HG03565 (cell line): ENCODE measurements at regions not wholly inside any gene's neighbourhood (a gene's known extent, or its start where the extent isn't known, plus 50 kb on each side); places are given as distances from the start of the nearest gene placed in this dataset.
"Not testable (repeated sequence)": the region's sequence is repeated elsewhere in the genome, so short reads cannot be mapped to it uniquely, and the experiment has no call there.

Experiments used
- ATAC-seq: cut with Tn5 transposase; IDR thresholded peaks from one replicate; pipeline ENCODE4 v1.9.1; 2021; ENCODE audit warnings: mild to moderate bottlenecking, moderate library complexity; ENCODE audit not compliant: unreplicated experiment

DNA sequence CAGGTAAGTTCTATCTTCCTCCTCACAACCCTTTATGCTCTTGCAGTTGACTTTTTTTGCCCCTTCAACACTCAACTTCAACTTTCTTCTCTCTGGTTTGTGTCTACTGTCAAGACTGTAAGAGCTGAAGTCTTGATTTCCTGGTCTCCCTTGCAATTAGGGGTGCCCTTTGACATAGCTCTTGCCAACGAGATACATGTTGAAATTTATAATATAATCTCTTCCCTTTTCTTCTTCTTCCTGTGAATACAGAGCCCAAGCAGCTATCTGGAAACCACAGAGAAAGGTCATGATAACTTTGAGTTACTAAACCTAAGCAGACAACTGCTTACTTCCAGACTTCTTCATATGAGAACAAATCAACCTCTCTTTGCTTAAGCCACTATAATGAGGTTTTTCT, 163.5 kb downstream of the MC4R start:
- ATAC-seq, result no peak

DNA sequence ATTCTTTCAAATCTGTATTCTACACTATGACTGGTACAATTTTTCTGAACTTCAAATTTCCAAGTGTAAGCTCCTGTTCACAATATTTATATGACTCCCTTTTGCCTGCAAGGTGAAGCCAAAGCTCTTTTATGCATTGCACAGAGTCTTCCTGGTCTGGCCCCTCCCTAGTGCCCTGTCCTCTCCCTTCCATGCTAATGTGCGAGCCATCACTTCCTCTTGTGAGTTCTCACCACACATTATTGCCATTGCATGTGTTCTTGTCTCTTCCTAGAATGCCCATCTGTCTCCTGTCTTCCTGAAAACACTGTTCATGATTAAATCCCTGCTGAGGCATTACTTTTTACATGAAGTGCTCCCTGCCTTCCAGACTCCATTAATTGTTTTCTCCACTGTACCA, 169.9 kb downstream of the MC4R start:
- no peak for ATAC-seq

DNA sequence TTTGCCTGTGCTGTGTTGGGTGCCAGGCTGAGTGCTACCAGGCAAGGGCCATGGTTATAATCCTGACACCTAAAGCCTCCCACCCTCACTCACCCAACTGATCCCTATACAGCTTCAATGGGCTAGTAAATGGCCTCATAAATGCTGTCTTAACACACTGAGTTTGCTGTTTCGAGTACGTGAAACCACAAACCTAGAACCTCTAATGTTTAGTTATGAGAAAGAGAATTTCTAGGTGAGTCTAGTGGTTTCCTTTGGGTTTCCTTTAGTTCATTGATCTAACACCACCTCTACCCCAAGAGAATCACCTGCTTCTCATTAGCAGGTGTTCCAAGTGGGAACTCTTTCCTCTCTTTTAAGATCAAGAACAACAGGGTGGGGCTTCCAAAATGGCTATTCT, 172.0 kb downstream of the MC4R start:
- ATAC-seq, result no peak

DNA sequence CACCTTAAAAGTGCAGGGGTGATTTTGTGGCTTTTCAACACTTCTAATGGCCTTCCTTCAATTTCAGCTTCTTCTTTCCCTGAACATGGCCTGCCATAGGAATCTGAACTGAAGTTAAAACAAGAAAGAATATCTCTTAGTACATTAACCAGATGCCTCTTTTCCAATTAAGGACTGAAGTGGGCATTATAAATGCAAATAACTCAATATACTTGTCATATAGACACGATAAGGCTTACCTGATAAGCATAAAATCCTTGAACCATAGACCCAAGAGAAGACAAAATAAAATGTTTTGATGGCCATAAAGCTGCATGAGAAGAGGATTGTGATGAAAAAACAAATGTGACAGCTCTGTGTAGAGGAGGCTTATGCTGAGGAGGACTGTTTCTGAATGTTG, 173.1 kb downstream of the MC4R start:
- ATAC-seq, result no peak

DNA sequence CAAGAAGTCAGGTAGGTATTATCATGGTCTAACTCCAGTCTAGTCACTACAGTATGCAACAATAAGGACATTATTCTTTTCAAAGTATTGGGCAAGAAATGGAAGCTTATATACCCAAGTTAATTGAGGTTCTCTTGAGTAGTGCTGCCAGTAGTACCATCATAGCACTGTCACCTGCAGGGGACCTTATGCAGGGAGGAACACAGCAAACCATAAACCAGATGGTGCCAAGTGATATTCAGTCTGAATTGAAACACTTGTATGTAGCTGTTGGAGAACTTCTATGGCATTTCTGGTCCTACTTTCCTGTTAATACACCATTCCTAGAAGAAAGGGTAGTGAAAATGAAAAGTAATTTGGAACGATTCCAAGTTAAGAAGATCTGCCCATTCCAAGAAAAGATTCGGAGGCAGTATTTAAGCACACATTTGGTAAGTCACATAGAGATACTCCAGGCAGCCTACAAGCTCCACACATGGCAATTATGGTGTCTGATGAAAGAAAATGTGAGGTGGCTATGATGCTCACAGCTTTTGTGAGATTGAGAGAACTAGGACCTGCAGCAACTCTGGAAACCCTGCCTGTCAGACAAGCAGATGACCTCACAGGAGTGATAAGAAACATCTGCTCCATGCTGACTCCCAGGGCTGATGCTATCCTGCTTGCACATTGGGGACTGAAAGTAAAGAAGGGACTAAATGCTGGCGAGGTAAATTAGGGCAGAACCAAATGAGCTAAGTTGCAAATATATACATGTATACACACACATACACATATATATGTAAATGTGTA, 174.7 kb downstream of the MC4R start:
- ATAC-seq, result no peak

DNA sequence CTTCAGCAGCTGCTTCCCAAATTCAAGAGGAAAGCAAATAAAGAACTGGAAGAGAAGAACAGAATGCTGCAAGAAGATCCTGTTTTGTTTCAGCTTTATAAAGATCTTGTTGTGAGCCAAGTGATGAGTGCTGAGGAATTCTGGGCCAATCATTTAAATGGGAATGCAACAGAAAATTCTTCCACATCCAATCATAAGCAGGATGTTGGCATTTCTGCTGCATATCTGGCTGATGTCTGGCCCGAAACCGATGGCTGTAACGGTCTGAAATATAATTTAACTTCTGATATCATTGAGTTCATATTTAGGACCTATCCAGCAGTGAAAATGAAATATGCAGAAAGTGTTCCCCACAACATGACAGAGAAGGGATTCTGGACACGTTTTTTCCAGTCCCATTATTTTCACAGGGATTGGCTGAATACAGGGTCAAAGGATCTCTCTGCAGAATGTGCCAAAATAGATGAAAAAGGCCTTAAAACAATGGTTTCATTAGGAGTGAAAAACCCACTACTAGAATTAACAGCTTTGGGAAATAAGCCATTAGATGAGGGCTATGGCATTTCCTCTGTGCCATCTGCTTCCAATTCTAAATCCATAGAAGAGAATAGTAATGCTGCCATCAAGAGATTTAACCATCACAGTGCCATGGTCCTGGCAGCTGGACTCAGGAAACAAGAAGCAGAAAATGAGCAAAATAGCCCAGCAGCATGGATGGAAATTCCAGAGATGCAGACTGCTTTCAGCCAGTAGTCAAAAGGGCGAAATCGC, 175.6 kb downstream of the MC4R start:
- no peak for ATAC-seq

DNA sequence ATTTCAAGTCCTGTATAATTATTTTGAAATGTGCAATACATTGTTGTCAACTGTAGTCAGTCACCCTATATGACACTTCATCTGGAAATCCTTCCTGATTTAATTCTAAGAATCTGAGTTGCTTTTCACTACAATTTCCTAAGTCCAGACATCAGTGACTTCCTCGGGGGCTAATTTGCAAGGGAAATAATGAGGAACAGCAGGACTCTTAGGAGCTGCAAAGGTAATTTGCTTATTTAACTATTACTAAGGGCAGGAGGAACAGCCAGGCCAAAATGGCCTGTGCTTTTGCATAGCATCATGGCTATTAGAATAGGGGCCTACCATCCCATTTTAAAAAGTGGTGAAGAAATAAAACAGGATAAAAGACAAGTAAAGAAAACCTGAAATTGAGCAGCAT, 178.8 kb downstream of the MC4R start:
- no peak for ATAC-seq

DNA sequence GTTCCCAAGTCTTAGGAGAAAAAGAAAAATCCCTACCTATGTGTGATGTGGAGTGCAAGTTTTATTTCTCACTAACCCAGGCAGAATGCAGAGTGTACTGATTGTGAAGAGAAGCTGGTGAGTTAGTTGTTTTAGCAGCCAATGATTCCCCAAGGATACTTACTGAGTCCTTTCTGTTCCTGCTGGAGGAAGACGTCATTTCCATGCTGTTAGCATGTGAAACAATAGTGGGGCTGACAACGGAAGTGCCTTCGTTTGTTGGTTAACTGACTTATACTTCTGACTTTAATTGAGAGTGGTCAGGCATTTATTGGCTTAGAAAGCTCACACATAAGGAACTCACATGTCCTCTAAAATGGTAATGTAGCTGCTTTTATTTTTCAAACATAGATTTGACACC, 180.6 kb downstream of the MC4R start:
- no peak for ATAC-seq

DNA sequence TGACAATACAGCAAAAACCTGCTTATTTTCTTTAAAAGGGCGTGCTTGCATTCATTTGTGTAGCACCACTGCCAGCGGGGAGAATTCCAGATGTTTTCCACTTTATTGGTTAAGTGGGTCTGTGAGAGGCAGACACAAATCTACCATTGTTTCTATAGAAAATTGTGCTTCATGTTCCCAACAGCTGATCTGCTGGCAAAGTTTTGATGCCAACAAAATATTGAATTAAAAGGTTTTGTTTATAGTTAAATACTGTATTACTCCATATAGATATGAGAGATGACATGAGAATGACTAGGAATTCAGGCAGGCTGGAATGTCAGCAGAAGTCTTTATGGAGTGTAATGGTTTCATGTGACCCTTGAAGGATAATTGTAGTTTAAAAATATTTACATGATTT, 182.7 kb downstream of the MC4R start:
- no peak for ATAC-seq

DNA sequence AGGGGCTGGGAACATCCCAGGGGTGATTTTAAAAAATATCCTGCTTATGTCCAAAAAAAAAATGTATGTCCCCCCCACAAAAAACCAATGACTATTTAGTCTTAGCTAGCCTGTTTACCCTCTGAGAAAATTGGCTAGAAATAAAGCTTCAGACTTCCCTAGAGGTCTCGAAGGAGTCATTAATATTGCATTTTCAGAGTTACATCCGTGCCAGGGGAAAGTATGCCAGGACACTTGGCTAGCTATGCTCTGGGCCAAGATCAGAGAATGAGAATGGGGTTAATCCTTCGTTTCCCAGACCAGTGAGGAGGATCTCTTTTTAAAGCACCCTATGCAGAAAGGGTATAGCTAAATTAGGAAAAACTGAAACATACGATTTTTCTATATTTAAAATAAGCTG, 183.6 kb downstream of the MC4R start:
- no peak for ATAC-seq

DNA sequence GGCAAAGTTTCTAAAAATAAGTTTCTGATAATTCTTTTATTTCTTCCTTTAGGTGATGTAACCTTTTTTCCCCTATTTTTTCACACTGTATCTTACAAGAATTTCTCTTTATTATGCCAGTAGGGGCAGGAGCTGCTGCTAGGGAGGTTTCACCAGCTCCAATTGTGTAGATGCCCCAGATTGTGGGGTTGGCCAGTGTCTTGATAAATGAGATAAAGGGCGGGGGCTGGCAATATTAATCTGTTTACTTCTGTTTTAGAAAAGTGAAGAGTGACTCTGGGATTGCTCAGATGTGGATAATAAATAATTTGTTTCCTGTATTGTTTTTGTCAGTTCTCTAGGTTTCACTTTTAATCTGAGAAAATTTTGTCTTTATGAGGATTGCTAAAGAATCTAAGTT, 190.4 kb downstream of the MC4R start:
- ATAC-seq, result no peak

DNA sequence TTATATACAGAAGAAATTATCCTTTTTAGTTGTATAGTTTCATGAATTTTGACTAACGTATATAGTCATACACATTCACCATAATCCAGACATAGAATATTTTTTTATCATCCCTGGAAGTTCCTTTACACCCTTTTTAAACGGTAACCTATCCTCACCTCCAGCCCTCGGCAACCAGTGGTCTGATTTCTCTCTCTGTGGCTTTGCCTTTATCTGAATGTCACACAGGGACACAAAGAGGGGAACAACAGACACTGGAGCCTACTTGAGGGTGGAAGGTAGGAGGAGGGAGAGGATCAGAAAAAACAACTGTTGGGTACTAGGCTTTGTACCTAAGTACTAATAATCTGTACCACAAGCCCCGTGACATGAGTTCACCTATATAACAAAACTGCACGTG, 191.9 kb downstream of the MC4R start:
- ATAC-seq, result no peak

DNA sequence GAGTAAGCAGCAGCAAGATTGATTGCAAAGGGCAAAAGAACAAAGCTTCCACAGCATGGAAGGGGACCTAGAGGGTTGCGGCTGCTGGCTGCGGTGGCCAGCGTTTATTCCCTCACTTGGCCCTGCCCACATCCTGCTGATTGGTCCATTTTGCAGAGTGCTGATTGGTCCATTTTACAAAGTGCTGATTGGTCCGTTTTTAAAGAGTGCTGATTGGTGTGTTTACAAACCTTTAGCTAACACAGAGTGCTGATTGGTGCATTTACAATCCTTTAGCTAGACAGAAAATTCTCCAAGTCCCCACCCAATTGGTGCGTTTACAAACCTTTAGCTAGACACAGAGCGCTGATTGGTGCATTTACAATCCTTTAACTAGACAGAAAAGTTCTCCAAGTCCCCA, 194.4 kb downstream of the MC4R start:
- ATAC-seq, result not testable (repeated sequence)

DNA sequence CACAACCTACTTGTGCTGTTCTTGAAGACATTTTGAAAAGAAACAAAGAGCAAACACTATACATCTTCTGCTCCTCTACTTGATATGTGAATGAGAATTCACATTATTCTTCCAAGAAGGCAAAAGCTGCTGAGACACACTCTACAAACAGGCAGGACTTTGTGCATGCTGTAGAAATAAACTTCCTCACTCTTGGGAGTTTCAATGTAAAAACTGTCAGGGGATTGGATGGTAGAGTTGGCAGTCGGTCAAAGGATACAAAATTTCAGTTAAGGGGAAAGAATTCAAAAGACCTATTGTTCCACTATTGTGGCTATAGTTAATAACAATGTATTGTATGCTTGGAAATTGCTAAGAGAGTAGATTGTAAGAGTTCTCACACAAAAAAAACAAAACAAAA, 196.3 kb downstream of the MC4R start:
- no peak for ATAC-seq

DNA sequence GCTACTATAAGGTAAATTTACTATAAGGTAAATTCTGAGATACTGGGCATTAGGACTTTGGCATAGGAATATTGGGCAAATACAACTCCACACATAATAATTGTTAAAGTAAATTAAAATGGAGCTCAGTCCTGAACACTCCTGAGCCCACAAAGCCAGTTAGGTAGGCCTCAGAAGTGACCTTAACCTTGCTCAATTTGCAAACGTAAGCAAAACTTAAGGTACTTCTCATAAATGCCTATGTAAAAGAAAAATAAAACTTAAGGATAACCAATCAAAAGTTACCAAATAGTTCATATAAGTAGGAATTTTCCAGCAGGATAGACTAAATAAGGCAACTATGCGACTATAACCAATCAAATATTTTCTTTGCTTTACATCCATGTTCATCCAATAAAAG, 197.7 kb downstream of the MC4R start:
- no peak for ATAC-seq

DNA sequence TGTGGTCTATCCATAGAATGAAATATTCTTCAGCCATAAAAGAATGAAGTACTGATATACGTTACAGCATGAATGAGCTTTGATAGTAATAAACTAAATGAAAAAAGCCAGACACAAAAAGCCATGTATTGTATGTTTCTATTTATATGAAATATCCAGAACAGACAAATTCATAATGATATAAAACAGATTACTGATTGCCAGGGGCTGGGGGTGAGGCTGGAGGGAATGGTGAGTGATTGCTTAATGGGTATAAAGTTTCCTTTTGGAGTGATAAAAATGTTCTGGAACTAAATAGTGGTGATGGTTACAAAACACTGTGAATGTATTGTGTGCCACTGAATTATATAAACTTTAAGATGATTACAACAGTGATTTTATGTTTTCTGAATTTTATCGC, 200.5 kb downstream of the MC4R start:
- ATAC-seq, result no peak

DNA sequence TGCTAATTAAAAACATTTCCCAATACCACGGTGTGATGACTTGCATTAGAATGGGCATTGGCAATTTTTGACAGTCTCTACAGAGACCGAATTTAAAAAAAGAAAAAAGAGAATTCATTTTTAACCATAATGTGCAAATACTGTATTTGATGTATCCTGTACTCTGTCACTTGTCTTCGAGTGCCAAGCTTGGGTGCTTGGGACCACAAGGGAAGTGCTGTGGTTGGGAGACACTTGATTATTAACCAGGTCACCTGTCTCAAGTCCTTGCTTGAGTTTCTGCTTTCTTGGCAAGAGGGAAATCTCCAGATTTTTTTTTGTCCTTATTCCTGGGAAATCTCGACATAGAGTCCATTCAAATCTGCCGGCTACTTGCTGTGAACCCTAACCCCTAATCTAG, 209.0 kb downstream of the MC4R start:
- no peak for ATAC-seq

DNA sequence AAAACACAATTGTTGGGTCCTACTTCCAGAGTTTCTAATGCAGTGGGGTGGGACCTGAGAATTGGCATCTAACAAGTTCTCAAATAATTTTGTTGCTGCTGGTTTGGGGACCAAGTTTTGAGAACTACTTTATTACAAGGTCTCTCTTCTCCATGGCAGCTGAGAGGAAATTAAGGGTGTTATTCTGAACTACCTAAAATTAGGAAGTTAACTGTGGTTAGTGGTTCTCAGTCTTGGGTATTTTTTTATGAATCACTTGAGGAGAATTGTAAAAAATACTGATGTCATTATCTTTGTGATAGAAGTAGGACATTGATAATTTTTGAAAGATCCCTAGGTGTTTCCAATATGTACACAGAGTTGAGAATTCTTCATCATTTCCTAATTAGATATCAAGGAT, 210.2 kb downstream of the MC4R start:
- no peak for ATAC-seq

DNA sequence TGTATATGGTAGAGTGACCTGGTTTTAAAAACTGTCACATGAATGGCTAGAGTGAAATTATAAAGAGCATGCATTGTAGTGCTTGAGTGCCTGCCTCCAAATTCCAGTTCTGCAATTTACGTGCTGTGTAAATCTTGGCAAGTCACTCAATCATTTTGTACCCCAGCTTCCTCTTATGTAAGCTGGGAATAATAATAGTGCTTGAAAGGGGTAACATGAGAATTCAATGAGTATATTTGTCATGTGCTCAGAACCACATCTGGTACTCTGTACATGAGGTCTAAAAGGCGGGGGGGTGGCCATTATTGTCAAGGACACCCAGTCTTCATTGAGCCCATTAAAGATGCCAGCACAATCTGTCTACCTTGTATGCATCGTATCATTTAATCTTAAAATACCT, 214.8 kb downstream of the MC4R start:
- no peak for ATAC-seq

DNA sequence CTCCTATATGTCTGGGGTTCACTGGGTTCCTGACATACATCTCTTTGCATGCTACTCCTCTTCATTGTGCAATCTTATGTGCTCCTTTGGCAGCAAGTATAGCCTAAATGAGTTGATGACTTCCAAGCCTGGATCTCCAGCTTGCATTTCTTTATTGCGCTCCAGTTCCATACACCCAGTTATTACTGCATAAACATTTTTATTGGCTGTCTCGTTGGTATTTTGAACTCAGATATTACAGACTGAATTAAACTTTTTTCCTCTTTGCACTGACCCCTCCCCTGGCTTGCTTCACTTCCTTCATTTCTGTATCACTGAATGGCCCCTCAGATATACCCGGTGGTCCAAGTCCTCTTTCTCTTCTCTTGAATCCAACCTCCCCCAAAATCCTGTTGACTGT, 219.2 kb downstream of the MC4R start:
- ATAC-seq, result no peak

DNA sequence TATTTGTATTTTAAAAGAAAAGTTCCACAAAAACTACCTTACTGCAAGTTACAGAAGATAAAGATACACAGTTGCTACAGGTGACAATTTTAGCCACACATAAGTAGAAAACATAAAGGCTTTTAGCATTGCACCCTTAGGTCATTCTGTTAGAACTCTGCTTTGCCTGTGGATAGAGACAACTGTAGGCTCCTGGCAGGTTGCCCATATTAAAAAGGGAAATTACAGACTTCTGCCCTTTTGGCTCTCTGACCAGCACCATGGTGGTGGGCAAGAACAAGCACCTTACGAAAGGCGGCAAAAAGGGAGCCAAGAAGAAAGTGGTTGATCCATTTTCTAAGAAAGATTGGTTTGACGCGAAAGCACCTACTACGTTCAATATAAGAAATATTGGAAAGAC, 223.3 kb downstream of the MC4R start:
- ATAC-seq, result no peak

DNA sequence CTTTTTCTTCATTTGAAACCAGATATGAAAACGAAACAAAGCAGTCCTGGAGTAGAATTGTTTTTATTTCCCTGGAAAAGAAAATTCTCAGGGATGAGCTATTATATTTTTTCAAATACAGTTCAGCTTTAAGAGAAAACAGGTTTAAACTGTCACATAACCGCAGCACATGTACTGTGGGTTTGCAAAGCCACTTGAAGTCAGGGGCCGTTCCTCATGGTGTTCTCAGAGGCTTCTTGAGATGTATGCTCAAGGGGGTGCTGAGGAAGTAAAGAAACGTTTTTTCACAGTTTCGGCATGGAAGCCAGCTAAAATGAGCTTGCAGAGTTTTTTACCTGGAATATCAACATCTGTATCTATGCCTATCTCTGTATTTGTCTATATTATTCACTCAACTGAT, 225.3 kb downstream of the MC4R start:
- no peak for ATAC-seq
